ENCODE measurements at regions not wholly inside any gene's neighbourhood (a gene's known extent, or its start where the extent isn't known, plus 50 kb on each side); places are given as distances from the start of the nearest gene placed in this dataset.
A peak's percentile ranks its signal among the peaks of the same experiment; 100 is the strongest.

- no peak for DNase-seq (ENCODE audit: low read depth)
These were observed 89.8 kb upstream of the MAP1LC3B2 start for GRCh38 chr12:116469344-116469743.

DNA sequence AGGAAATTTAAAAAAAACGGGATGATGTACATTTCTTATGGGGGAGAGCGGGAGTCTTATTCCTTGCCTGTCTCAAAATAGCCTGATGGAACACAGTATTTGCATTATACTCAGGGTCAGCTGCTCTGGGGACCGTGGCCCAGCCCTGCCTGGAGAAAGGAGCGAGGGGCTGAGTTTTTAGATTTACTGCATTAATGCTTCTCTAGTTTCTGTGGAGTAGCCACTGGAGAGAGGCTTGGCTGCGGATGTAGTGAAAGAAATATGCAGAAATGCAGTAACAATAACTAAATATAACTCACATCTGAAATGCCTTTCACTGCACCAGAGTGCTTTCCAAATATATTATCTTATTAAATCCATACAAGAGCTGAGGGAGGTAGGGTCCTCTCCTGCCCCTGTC, 87.6 kb upstream of the MAP1LC3B2 start:
- TF ChIP-seq, protein P1, sequence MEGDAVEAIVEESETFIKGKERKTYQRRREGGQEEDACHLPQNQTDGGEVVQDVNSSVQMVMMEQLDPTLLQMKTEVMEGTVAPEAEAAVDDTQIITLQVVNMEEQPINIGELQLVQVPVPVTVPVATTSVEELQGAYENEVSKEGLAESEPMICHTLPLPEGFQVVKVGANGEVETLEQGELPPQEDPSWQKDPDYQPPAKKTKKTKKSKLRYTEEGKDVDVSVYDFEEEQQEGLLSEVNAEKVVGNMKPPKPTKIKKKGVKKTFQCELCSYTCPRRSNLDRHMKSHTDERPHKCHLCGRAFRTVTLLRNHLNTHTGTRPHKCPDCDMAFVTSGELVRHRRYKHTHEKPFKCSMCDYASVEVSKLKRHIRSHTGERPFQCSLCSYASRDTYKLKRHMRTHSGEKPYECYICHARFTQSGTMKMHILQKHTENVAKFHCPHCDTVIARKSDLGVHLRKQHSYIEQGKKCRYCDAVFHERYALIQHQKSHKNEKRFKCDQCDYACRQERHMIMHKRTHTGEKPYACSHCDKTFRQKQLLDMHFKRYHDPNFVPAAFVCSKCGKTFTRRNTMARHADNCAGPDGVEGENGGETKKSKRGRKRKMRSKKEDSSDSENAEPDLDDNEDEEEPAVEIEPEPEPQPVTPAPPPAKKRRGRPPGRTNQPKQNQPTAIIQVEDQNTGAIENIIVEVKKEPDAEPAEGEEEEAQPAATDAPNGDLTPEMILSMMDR (conservative IDR thresholded peaks at IDR 0.05; ENCODE audit: control insufficient read depth, insufficient read depth, low read depth, low read length): no peak
- DNase-seq (ENCODE audit: low read depth): no peak
- H3K4me3 ChIP-seq (ENCODE audit: control insufficient read depth, low read depth, low read length): no peak overlapping the region

More at GRCh38 chr12:116469344-116469743, 89.8 kb upstream of the MAP1LC3B2 start:
- TF ChIP-seq, protein P1 (conservative IDR thresholded peaks at IDR 0.05; ENCODE audit: control insufficient read depth, insufficient read depth, low read depth, low read length): no peak
- no peak overlapping the region for H3K4me3 ChIP-seq (ENCODE audit: control insufficient read depth, low read depth, low read length)

DNA sequence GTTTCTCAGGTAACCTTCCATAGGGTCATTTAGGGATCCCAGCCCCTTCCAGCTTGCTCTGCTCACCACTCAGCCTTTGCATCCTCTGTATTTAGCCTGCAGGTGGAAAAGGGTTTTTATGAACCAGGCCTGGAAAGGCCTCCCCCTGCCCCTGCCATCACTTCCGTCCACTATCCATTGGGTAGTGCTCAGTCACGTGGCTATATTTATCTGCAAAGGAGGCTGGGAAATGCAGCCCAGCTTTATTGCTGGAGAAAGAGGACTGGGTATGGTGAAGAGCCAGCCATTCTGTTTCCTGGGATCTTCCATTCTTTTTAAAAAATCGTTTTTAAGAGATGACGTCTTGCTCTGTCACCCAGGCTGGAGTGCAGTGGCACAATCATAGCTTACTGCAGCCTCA, 87.0 kb upstream of the MAP1LC3B2 start:
- no peak for DNase-seq (ENCODE audit: low read depth)
- no peak overlapping the region for H3K4me3 ChIP-seq (ENCODE audit: control insufficient read depth, low read depth, low read length)
- TF ChIP-seq, protein P1 (conservative IDR thresholded peaks at IDR 0.05; ENCODE audit: control insufficient read depth, insufficient read depth, low read depth, low read length): no peak

- DNase-seq (ENCODE audit: low read depth): no peak
- TF ChIP-seq, protein P1 (conservative IDR thresholded peaks at IDR 0.05; ENCODE audit: control insufficient read depth, insufficient read depth, low read depth, low read length): no peak
- H3K4me3 ChIP-seq (ENCODE audit: control insufficient read depth, low read depth, low read length): no peak overlapping the region
These were observed 85.8 kb upstream of the MAP1LC3B2 start for GRCh38 chr12:116473416-116473815.

DNA sequence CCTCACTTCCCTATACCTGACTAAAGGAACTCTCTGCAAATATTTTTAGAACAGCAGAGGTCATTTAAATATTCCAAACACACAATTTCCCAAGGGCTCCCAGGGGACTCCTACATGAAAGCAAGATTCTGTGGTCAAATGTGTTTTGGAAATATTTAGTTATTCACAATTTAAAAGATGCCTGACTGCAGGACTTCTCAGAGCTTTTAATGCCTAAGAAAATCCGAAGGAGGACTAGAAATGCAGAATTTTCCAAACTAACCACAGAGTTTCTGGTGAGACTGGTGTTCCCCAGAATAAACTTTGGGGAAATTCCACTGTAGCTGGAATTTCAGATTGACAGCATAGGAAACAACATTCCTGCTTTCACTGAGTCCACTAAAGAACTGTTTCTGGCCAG, 84.8 kb upstream of the MAP1LC3B2 start:
- peak; percentile 28 for DNase-seq (ENCODE audit: low read depth)
- no peak overlapping the region for H3K4me3 ChIP-seq (ENCODE audit: control insufficient read depth, low read depth, low read length)
- TF ChIP-seq, protein P1 (conservative IDR thresholded peaks at IDR 0.05; ENCODE audit: control insufficient read depth, insufficient read depth, low read depth, low read length): no peak

DNA sequence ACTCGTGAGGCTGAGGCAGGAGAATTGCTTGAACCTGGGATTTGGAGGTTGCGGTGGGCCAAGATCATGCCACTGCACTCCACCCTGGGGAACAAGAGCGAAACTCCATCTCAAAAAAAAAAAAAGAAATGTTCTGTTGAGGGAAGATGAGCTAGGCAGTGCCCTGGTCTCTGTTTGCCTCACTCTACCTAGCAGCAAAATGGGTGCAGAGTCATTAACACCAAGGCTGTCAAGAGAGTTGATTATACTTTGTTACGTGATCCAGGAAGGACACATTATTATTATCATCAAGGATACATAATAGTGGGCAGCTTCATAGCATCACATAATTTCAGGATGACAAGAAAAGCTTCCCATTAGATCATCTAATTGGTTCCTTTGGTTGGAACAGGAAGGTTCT, 84.3 kb upstream of the MAP1LC3B2 start:
- no peak for DNase-seq (ENCODE audit: low read depth)
- no peak overlapping the region for H3K4me3 ChIP-seq (ENCODE audit: control insufficient read depth, low read depth, low read length)
- TF ChIP-seq, protein P1 (conservative IDR thresholded peaks at IDR 0.05; ENCODE audit: control insufficient read depth, insufficient read depth, low read depth, low read length): no peak

DNA sequence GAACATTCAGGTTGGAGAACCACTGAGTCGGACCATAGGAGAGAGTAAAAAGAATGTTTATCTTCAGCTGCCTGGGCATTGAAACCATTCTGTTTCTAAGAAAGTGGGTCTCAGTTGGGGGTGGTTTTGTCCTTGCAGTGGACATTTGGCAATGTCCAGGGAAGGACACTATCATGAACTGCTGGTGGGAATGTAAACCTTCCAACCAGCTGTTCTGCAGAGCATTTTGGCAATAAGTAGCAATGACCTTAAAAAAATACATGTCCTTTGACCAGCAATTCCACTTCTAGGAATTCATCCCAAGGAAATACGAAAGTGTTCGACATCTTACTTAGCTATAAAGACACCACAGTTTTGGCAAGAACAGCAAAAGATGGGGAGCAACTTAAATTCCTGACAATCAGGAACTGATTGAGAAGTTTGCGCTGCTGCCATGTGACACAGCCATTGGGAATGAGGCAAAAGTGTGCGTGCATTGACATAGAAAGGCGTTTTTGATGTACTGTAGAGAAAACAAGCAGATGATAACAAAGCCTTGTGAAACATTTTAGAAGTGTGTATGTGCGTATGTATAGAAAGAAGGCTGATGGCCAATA, 82.9 kb upstream of the MAP1LC3B2 start:
- TF ChIP-seq, protein P1 (conservative IDR thresholded peaks at IDR 0.05; ENCODE audit: control insufficient read depth, insufficient read depth, low read depth, low read length): no peak
- no peak for DNase-seq (ENCODE audit: low read depth)
- H3K4me3 ChIP-seq (ENCODE audit: control insufficient read depth, low read depth, low read length): no peak overlapping the region

All from fibroblast of mammary gland (primary cell).